NCI-H460 (cell line): ENCODE measurements at regions not wholly inside any gene's neighbourhood (a gene's known extent, or its start where the extent isn't known, plus 50 kb on each side); places are given as distances from the start of the nearest gene placed in this dataset.

Source experiments
- DNase-seq: peaks from one replicate; pipeline ENCODE4 v3.0.0-alpha.2; 2016; ENCODE audit warnings: low read depth; ENCODE audit errors: extremely low read depth

GRCh38 chr5:17882760-17883488 is 248.7 kb downstream of the TAF11L14 start:
- no peak for DNase-seq

GRCh38 chr5:17888155-17888554 is 253.9 kb downstream of the TAF11L14 start:
- no peak for DNase-seq

- DNase-seq = peak; percentile 74
Measured at GRCh38 chr5:17890501-17890900, 256.2 kb downstream of the TAF11L14 start.

- no peak for DNase-seq
Measured at GRCh38 chr5:17891881-17892280, 257.6 kb downstream of the TAF11L14 start.

GRCh38 chr5:17893026-17893635 is 258.9 kb downstream of the TAF11L14 start:
- DNase-seq = no peak

- DNase-seq = no peak
Measured at GRCh38 chr5:17895288-17896033, 261.2 kb downstream of the TAF11L14 start.

- DNase-seq = peak; percentile 47
Measured at GRCh38 chr5:17896605-17897004, 262.3 kb downstream of the TAF11L14 start.

- no peak for DNase-seq
Measured at GRCh38 chr5:17897776-17898175, 263.5 kb downstream of the TAF11L14 start.

- DNase-seq = no peak
Measured at GRCh38 chr5:17898766-17899165, 264.5 kb downstream of the TAF11L14 start.

GRCh38 chr5:17907094-17907493 is 272.8 kb downstream of the TAF11L14 start:
- no peak for DNase-seq

GRCh38 chr5:17910318-17910717 is 276.1 kb downstream of the TAF11L14 start:
- DNase-seq = no peak

GRCh38 chr5:17912794-17913193 is 278.5 kb downstream of the TAF11L14 start:
- DNase-seq = no peak

GRCh38 chr5:17916446-17916845 is 282.2 kb downstream of the TAF11L14 start:
- no peak for DNase-seq

GRCh38 chr5:17917465-17917864 is 283.2 kb downstream of the TAF11L14 start:
- no peak for DNase-seq

- no peak for DNase-seq
Measured at GRCh38 chr5:17918373-17919104, 284.3 kb downstream of the TAF11L14 start.

GRCh38 chr5:17925276-17925675 is 291.0 kb downstream of the TAF11L14 start:
- DNase-seq = no peak

- no peak for DNase-seq
Measured at GRCh38 chr5:17928581-17928981, 294.3 kb downstream of the TAF11L14 start.

- no peak for DNase-seq
Measured at GRCh38 chr5:17929171-17929570, 294.9 kb downstream of the TAF11L14 start.

- DNase-seq = no peak
Measured at GRCh38 chr5:17930346-17930745, 296.1 kb downstream of the TAF11L14 start.

- no peak for DNase-seq
Measured at GRCh38 chr5:17944046-17944445, 309.8 kb downstream of the TAF11L14 start.

GRCh38 chr5:17947029-17947428 is 312.8 kb downstream of the TAF11L14 start:
- no peak for DNase-seq
